Eye (tissue), 1 donor: ENCODE measurements at regions not wholly inside any gene's neighbourhood (a gene's known extent, or its start where the extent isn't known, plus 50 kb on each side); places are given as distances from the start of the nearest gene placed in this dataset.
"Not testable (repeated sequence)": the region's sequence is repeated elsewhere in the genome, so short reads cannot be mapped to it uniquely, and the experiment has no call there.

Source experiments
- DNase-seq: peaks from one replicate; pipeline ENCODE4 v3.0.0-alpha.2; 2015

DNA sequence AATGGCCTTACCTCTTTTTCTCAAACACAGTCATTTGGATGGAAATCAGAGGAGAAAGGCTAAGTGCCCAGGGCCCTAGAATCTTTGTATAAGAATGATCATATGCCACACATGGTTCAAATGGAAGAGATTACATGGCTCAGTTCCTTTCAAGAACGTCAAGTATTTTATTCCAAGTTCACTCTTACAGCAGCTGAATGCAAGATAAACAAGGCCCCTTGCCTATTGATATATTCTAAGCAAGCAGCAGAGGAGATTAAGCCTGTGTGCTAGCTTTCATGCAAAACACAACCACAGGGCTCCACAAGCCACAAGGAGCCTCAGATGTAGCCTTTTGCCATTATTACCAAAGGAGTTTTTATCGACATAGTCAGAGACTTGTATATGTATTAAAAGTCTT lies 55.3 kb upstream of the SLCO6A1 start:
- DNase-seq = peak; percentile 63

DNA sequence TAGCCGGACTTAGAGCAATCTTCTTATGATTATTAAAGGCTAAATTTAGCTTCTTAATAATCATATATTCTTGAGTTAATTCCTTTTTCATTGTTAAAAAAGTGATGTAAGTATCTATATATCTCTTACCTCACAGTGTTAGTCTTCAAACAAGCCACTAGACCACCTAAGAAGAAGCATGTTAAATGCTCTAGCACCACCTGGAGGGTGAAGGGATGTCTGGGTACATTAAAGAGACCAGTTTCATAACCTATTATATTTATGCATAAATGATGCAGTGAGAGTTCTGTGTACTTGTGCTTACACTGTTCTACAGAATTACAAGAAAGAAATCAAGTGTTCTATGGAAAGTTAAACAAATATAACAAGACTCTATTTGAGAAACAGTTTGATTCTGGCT lies 55.9 kb upstream of the SLCO6A1 start:
- peak; percentile 44 for DNase-seq

DNA sequence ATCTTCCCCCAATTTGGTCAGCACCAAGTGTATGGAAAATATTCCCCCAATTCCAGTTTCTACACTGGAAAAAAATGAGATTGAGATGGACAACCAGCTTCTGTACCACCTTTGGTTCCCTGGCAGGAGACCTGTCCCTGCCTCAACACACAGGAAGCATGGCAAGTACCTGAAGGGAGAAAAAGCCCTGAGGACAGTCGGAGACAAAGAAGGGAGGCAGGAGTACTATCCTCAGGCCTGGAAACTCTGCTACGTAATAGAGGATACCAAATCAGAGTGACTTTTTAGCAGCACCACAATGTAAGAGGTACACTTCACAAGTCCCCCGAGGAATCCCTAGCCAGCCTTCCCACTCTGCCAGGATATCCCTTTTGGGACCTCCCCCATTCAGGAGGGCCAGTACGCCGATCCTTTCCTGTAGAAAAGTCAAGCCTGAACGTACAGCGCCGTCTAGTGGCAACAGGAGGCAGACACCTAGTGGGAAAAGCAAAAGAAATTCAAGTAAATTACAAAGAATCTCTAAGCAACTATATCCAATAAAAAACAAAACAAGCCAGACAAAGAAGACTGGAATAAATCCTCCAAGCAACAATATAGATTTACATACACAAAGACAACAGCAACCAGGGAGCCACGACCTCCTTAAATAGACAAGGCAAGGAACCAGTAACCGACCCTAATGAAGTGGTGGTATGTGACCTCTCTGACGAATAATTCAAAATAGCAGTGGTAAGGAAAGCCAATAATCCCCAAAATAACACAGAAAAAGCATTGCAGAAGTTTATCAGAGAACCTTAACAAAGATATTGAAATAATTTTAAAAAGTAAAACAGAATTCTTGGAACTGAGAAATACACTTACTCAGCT lies 63.3 kb upstream of the SLCO6A1 start:
- DNase-seq = no peak

DNA sequence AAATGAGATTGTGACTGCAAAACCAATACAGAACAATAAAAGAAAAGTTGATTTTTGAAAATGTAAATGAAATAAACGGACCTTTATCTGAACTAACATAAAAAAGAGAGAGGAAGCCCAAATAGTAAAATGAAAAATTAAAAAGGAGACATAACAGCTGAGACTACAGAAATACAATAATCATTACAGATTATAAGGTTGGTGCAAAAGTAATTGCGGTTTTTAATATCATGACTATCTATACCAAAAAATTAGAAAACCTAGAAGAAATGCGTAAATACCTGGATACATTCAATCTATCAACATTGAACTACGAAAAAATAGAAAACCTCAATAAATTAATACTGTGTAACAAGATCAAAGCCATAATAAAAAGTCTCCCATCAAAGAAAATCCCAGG lies 71.9 kb upstream of the SLCO6A1 start:
- no peak for DNase-seq

DNA sequence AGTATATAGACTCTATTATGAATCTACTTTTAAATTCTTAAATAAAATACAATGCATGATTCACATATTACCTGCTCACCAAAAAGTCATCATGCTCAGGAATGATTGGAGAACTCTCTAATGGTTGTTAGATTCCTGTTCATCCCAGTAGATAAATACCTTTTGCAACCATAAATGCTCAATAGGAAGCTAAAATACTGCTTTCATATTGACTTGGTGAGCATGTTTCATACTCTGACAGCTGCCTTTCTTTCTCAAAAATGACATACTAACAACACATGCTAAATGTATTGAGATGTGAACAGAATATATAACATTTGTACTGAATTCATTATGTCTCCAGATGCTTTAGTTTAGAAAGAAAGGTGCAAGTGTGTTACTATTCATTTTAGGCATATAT lies 79.6 kb upstream of the SLCO6A1 start:
- DNase-seq = no peak

DNA sequence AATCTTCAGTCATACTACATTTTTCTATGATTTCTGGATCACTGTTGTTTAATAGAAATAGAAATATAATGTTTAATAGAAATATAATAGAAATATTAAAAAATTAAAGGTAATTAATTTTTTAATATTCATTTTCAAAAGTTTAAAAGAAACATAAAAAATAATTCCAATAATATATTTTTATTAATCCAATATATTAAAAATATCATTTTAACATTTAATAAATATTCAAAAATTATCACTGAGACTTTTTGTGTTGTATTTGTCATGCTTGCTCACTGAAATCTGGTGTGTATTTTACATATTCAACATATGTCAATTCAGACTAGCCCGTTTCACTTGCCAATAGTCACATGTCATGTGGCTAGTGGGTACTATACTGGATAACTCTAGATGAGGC lies 80.6 kb upstream of the SLCO6A1 start:
- no peak for DNase-seq

DNA sequence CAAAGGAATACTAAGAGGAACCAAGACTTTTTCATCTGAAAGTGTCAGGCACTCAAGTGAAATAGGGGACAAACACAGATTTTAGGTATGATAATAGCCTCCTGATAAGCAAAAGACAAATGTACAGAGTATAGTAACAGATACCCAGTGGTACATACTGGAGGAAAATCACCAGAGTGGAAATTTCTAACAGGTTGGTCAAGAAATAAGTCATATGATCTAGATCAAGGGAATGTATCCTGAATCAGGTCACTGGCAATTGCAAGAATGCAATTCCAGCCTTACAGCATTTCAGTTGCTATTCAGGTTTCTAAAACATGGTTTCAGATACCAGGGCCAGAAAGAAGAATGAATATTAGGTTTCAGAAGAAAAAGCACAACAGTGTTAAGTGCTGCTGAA lies 82.2 kb upstream of the SLCO6A1 start:
- DNase-seq = no peak

DNA sequence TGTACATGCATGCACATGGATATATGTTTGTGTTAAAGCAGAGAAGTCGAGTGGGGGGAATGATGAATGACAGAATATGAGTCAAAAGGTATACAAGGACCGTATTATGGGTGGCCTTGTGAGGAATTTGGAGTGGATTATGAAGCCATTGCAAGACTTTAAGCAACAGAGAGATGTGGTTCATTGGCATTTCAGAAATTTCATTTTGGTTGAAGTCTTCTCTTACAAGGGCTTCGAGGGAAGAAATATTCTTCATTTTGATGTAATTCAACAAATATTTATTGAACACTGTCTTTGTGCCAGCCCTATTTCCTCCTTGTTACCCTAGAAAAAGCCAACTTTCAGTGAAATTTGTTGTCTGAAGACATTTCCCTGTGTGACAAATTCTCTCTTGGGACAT lies 83.9 kb upstream of the SLCO6A1 start:
- DNase-seq = no peak

DNA sequence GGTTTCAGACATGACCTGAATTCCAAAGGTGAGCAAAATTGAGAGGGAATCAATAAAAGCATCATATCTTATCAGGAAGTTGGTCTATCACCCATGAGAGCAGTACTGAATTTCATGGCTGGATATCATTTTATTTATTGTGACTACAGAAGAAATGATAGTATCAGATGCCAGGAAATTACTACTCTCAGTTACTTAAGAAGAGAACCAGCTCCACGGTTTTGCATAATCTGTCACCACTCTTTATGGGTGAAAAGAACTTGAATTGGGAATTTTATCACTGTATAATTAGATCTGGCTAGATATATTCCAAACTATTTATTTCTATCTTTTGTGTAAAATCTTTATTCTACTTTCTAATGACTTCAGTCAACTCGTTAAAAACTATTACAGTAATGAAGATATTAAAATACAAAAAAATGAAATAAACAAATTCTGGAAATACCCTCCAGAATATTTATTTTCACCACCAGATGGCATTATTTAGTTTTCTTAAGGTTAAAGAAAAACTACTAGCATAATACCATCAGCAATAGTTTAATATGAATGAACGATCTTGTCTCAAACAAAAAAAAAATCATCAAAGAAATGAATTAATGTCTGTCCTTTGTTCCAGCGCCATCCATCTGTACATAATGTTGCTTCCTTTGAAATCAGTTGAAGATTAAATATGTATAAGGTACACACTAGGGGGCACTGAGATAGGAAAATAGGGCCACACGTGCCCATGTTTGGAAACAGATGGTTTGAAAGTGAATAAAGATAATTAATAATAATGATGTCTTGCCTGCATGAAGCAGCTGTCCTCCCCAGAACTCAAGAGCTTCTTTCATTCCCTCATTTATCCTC lies 84.7 kb upstream of the SLCO6A1 start:
- peak; percentile 72 for DNase-seq

DNA sequence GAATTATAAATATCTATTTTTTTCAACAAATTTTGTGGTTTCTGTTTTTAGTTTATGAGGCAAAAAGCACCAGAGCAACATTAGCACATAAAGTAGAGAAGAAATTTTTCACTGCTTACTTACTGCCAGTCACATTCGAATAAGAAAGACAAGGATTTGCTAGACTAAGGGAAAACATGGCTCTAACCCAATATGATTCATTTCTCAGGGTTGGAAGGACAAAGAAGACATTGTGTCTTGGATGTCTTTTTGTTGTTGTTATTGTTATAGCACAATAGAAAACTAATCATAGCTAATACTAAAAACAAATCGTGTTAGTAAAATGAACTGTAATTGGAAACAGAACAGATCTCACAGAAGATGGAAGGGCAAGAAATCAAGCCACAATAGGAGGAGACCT lies 90.9 kb upstream of the SLCO6A1 start:
- peak; percentile 54 for DNase-seq

DNA sequence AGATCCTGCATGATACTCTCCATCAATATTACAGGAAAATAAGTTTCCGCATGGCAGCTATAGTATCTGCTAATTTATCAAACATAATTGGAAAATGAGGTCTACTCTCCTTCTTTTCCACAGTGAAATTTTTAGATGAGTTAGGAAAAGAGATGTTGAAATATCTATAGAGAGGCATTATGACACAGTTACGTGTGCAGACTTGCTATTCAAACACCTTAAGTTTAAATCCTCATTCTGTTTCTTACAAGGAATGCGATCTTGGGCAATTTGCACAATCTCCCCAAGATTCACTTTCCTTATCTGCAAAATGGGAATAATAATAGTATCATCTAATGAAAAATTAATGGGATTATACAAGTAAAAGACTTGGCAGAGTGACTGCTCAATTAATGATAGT lies 91.7 kb upstream of the SLCO6A1 start:
- DNase-seq = no peak

DNA sequence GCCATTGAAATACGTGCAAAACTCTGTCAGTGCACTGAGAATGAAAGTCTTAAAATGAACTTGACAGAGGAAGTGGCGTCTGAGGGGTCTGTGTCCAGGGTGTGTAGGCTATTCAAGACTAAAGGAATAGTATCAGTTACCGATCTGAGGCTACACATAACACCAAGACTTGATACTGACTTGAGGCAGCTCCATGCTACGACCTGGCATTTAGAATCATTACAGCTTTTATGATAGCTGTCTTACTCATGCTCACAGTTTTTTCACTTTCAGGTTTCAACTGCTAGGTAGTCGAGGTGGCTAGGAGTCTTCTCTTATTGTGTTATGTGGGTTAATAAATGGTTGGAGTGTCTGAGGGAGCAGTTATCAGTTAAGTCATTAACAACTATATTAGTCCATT lies 92.8 kb upstream of the SLCO6A1 start:
- no peak for DNase-seq

DNA sequence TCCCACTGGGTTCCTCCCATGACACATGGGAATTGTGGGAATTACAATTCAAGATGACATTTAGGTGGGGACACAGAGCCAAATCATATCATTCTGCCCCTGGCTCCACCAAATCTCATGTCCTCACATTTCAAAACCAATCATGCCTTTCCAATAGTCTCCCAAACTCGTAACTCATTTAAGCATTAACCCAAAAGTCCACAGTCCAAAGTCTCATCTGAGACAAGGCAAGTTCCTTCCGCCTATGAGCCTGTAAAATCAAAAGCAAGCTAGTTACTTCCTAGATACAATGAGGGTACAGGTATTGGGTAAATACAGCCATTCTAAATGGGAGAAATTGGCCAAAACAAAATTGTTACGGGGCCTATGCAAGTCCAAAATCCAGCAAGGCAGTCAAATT lies 93.8 kb upstream of the SLCO6A1 start:
- not testable (repeated sequence) for DNase-seq

DNA sequence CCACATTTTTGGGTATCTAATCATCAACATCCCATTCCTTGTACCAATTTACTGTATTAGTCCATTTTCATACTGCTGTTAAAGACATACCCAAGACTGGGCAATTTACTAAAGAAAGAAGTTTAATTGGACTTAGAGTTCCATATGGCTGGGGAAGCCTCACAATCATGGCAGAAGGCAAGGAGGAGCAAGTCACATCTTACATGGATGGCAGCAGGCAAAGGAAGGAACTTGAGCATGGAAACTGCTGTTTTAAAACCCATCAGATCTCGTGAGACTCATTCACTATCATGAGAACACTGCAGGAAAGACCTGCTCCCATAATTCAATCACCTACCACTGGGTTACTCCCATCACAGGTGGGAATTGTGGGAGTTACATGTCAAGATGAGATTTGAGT lies 95.4 kb upstream of the SLCO6A1 start:
- no peak for DNase-seq

DNA sequence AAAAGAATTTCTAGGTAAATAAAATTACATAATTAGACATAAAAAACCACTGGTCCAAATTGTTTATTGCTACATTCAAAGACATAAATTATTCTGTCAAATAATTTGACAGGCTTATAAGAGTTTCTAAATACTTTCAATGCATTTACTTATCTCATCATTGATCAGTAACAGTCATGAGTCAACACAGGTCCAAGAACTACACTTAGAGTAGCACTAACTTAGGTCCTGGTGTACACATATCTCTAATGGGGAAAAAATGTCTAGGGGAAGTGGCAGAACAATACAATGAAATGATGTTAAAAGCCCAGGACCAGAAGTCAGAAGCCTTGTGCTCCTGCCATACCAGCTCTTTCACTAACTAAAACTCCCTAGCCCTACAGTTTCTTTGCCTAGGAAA lies 96.5 kb upstream of the SLCO6A1 start:
- no peak for DNase-seq

DNA sequence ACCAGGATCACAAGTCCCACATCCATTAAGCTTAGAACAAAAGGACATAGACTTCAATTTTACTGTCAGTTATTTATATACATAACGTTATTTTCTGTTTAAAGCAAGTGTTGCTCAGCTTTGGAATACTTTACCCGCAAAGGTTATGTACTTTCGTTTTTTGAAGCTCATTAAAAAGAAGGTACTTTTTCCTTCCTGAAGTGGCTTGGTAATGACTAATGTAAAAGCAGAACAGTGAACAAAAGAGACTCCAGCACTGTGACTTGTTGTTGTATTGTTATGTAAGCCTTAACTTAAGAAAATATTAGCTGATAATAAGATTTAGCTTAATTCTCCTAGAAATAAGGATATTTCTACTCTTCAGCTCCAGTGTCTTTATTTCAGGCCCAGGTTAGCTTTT lies 97.3 kb upstream of the SLCO6A1 start:
- DNase-seq = no peak

DNA sequence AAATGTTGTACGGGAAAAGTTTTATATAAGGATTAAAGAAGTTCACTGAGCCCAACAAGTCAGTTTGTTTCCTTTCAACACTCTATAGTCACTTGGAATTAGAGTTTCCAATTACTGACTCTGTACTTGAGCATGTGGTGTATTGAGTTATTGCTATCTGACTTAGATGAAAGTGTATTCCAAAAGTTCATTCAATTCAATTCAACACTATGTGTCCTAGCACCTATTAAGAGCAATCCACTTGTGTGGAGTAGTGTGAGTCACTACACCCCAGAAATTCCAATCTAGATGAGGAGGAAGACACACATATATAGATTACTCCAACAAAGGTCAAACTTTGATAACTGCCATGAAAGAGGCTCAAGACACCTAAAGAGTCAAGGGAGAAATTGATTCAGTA lies 98.2 kb upstream of the SLCO6A1 start:
- no peak for DNase-seq

DNA sequence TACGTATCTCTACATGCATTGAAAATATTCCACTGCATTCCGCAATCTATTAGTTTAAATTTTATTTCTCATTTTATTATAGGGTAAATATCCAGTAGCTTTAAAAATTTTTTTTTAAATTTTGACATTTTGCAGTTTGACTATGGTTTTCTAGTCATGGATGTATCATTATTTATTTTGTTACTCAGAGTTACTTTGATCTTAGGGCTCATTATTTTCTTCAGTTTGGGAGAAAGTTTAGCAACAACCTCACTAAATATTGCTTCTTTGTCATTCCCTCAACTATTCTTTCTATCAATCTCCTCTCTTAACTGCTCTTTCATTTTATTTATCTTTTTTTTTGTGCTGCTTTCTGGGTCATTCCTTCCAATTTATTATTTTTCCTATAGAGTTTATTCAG lies 100.5 kb upstream of the SLCO6A1 start:
- DNase-seq = no peak

DNA sequence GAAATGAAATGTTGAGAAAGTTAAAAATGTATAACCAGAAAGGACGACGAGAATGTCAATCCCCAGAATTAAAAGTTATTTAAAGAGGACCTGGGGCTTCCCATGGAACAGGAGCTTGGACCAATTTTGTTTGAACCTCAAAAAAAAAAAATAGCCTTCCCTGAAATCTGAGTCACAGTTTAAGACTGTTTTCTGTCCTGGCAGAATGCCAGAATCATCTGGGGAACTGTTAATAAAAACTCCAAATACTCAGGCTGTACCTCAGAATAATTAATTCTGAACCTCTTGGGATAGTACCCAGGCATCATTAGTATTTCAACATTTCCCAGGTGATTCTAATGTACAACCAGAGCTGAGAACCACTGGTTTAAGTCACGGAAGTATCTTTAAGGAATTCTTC lies 102.2 kb upstream of the SLCO6A1 start:
- DNase-seq = no peak

DNA sequence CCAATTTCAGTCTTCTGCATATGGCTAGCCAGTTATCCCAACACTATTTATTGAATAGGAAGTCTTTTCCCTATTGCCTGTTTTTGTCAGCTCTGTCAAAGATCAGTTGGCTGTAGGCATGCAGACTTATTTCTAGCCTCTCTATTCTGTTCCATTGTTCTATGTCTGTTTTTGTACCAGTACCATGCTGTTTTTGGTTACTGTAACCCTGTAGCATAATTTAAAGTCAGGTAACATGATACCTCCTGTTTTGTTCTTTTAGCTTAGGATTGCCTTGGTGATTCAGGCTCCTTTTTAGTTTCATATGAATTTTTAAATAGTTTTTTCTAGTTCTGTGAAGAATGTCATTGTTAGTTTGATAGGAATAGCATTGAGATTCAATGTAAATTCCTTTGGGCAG lies 104.9 kb upstream of the SLCO6A1 start:
- no peak for DNase-seq

DNA sequence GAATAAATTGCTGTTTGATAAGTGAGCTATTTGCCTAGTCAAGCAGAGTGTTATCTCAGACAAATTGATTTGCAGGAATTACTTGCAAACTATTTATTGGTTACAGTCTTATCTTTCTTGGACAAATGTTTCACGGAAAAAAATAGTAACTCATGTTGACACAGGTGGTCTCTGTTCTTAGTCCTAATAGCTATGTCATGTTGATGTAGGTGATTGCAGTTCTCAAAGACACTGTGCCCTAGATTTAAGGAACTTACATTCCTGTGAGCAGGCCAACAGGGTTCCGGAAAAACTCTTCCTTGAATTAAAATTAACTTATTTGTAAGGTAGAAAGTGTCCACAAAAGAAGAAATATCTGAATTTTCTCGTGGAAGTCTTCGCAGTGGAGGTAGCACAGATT lies 109.6 kb upstream of the SLCO6A1 start:
- DNase-seq = no peak

DNA sequence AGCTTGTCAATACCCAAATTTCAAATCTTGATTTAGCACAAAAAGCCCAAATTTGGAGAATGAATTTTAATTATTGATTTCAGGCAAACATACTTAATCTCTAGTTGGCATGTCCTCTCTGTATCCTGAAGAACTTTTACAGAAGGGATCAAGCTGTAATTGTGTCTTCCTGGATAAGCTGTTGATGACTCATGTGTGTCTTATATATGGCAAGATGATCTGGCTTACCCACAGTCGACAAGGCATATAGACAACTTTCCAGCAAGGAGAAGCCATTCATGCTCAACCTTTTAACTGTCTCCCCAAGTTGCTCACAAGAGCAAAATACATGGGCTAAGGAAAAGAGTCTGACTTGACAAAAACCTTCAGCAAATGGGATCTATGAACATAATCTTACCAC lies 112.5 kb upstream of the SLCO6A1 start:
- DNase-seq = no peak

DNA sequence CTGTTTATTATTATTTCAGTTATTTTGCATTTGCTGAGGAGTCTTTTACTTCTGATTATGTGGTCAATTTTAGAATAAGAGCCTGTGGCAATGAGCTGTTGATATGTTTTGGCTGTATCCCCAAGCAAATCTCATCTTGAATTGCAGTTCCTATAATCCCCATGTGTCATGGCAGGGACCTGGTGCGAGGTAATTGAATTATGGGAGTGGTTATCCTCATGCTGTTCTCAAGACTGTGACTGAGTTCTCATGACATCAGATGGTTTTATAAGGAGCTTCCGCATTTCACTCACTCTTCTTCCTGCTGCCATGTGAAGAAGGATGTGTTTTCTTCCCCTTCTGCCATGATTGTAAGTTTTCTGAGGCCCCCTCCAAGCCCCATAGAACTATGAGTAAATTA lies 114.9 kb upstream of the SLCO6A1 start:
- DNase-seq = no peak
